ENCODE measurements at regions not wholly inside any gene's neighbourhood (a gene's known extent, or its start where the extent isn't known, plus 50 kb on each side); places are given as distances from the start of the nearest gene placed in this dataset.

DNA sequence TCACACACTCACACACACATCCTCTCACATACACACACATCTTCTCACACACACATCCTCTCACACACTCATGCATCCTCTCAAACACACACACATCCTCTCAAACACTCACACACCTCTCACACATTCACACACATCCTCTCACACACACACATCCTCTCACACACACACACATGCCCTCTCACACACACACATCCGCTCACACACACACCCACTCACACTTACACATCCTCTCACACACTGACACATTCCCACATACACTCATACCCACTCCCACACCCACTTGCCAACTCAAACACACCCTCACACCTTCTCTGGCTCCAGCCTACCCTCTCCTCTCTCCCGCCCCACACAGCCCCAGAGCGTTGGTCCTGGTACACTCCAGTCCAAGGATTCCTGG lies 127.9 kb upstream of the SLC30A5 start:
- no peaks in the 10 kb centered on the region for H3K27me3 ChIP-seq (ENCODE audit: control insufficient read depth, insufficient read depth, low read length, poor library complexity, severe bottlenecking)
- Mint-ChIP-seq H3K9me3 (no peaks in the 10 kb centered on the region), H3K27me3 (ENCODE audit: insufficient read depth) (no peaks in the 10 kb centered on the region), H3K4me3 (no peak overlapping the region), H3K36me3 (ENCODE audit: low read depth) (no peaks in the 10 kb centered on the region), H3K4me1 (peaks cover 1% of the 10 kb centered on the region), H3K27ac (no peak overlapping the region)
- no peaks in the 10 kb centered on the region for H3K9me3 ChIP-seq (ENCODE audit: control insufficient read depth, low read length)
- no peaks in the 10 kb centered on the region for H3K4me1 ChIP-seq (ENCODE audit: control insufficient read depth, insufficient read depth, low read length)
- 81 to 86% methylated on average over 3 of the region's 3 CpGs for WGBS, 2 experiments (ENCODE audit: insufficient coverage in 1 of 2, insufficient read length in 1 of 2)
- no peak overlapping the region for H3K4me3 ChIP-seq (ENCODE audit: low read length)
- H3K36me3 ChIP-seq (ENCODE audit: control insufficient read depth, insufficient read depth, low read length): no peaks in the 10 kb centered on the region
- H3K9ac ChIP-seq (ENCODE audit: extremely low read depth, low read length, poor library complexity, severe bottlenecking): no peak overlapping the region
- TF ChIP-seq, protein P1, sequence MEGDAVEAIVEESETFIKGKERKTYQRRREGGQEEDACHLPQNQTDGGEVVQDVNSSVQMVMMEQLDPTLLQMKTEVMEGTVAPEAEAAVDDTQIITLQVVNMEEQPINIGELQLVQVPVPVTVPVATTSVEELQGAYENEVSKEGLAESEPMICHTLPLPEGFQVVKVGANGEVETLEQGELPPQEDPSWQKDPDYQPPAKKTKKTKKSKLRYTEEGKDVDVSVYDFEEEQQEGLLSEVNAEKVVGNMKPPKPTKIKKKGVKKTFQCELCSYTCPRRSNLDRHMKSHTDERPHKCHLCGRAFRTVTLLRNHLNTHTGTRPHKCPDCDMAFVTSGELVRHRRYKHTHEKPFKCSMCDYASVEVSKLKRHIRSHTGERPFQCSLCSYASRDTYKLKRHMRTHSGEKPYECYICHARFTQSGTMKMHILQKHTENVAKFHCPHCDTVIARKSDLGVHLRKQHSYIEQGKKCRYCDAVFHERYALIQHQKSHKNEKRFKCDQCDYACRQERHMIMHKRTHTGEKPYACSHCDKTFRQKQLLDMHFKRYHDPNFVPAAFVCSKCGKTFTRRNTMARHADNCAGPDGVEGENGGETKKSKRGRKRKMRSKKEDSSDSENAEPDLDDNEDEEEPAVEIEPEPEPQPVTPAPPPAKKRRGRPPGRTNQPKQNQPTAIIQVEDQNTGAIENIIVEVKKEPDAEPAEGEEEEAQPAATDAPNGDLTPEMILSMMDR (conservative IDR thresholded peaks at IDR 0.05): no peak
- DNase-seq: no peak
- no peak overlapping the region for H3K27ac ChIP-seq (ENCODE audit: low read depth, low read length)

DNA sequence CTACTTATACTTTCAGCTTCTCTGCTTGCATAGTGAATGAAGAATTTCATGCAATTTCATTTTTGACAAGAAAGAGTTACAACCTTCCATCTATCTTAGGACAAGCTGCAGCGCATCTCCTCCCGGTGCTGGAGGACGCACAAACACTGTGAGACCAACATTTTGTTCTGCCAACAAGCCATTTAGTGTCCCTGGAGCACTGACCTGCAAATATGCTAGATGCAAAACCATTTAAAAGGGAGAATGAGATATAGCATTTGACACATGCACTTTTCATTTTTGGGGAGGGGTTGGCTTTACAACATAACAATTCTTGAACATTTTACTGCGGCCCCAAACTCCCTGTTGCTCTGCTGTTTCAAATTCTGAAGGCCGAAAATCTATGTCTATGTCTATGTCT lies 127.2 kb upstream of the SLC30A5 start:
- 90 to 95% methylated on average over 2 to 5 of the region's 5 CpGs for WGBS, 2 experiments (ENCODE audit: insufficient coverage in 1 of 2, insufficient read length in 1 of 2)
- no peaks in the 10 kb centered on the region for H3K36me3 ChIP-seq (ENCODE audit: control insufficient read depth, insufficient read depth, low read length)
- no peaks in the 10 kb centered on the region for H3K4me1 ChIP-seq (ENCODE audit: control insufficient read depth, insufficient read depth, low read length)
- H3K9ac ChIP-seq (ENCODE audit: extremely low read depth, low read length, poor library complexity, severe bottlenecking): no peak overlapping the region
- TF ChIP-seq, protein P1 (conservative IDR thresholded peaks at IDR 0.05): no peak
- H3K4me3 Mint-ChIP-seq: no peak overlapping the region
- no peak overlapping the region for H3K4me3 ChIP-seq (ENCODE audit: low read length)
- H3K4me1 Mint-ChIP-seq: peaks cover 1% of the 10 kb centered on the region
- no peaks in the 10 kb centered on the region for H3K36me3 Mint-ChIP-seq (ENCODE audit: low read depth)
- H3K9me3 ChIP-seq (ENCODE audit: control insufficient read depth, low read length): no peaks in the 10 kb centered on the region
- H3K27ac Mint-ChIP-seq: no peak overlapping the region
- no peak overlapping the region for H3K27ac ChIP-seq (ENCODE audit: low read depth, low read length)
- no peak for DNase-seq
- no peaks in the 10 kb centered on the region for H3K27me3 Mint-ChIP-seq (ENCODE audit: insufficient read depth)
- H3K9me3 Mint-ChIP-seq: no peaks in the 10 kb centered on the region
- no peaks in the 10 kb centered on the region for H3K27me3 ChIP-seq (ENCODE audit: control insufficient read depth, insufficient read depth, low read length, poor library complexity, severe bottlenecking)

DNA sequence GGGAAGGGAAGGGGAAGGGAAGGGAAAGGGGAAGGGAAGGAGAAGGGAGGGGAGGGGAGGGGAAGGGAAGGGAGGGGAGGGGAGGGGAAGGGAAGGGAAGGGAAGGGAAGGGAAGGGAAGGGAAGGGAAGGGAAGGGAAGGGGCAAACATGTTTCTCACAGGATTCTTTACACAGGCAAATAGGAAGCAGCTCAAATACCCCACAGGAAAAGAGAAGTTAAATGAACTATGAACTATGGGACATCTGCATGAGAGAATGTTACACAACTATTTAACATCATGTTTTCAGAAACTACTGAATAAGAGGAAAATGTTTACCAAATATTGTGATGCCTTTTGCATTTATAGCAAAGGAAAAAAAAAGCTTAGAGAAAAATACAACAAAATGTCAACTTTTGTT lies 125.4 kb upstream of the SLC30A5 start:
- TF ChIP-seq, protein P1 (conservative IDR thresholded peaks at IDR 0.05): no peak

More for the DNA sequence above, 125.4 kb upstream of the SLC30A5 start:
- H3K36me3 Mint-ChIP-seq (ENCODE audit: low read depth): no peaks in the 10 kb centered on the region
- no peak for DNase-seq
- H3K4me1 Mint-ChIP-seq: no peaks in the 10 kb centered on the region
- H3K4me3 ChIP-seq (ENCODE audit: low read length): no peak overlapping the region
- no peaks in the 10 kb centered on the region for H3K4me1 ChIP-seq (ENCODE audit: control insufficient read depth, insufficient read depth, low read length)
- H3K9ac ChIP-seq (ENCODE audit: extremely low read depth, low read length, poor library complexity, severe bottlenecking): no peak overlapping the region
- no peaks in the 10 kb centered on the region for H3K9me3 ChIP-seq (ENCODE audit: control insufficient read depth, low read length)
- H3K27me3 Mint-ChIP-seq (ENCODE audit: insufficient read depth): no peaks in the 10 kb centered on the region
- H3K27ac Mint-ChIP-seq: no peak overlapping the region
- H3K27ac ChIP-seq (ENCODE audit: low read depth, low read length): no peak overlapping the region
- H3K27me3 ChIP-seq (ENCODE audit: control insufficient read depth, insufficient read depth, low read length, poor library complexity, severe bottlenecking): no peaks in the 10 kb centered on the region
- H3K4me3 Mint-ChIP-seq: no peak overlapping the region
- H3K36me3 ChIP-seq (ENCODE audit: control insufficient read depth, insufficient read depth, low read length): no peaks in the 10 kb centered on the region
- no peaks in the 10 kb centered on the region for H3K9me3 Mint-ChIP-seq
